GM19023 (cell line): ENCODE measurements at regions not wholly inside any gene's neighbourhood (a gene's known extent, or its start where the extent isn't known, plus 50 kb on each side); places are given as distances from the start of the nearest gene placed in this dataset.

Source experiments
- ATAC-seq: cut with Tn5 transposase; IDR thresholded peaks from one replicate; pipeline ENCODE4 v1.9.1; 2021; ENCODE audit warnings: mild to moderate bottlenecking, moderate library complexity; ENCODE audit not compliant: unreplicated experiment

- no peak for ATAC-seq
Observed at GRCh38 chr15:36313736-36314280, 265.6 kb upstream of the CDIN1 start.

DNA sequence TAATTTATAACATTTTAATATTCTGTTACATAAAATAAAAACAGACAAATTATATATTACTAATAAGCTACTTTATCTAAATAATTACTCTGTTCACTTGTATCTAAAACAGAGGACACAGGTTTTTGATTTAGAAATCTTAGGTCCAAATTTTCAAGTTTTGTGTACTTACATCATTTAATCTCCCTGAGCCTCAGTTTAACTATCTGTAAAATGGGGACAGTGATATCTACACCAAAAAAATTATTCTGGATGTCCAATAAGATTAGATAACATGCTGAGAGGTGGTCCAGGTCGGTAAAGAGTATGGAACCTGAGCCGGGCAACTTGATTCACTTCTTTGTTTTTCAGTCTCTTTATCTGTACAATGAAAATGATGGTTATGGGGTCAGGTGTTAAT, 263.8 kb upstream of the CDIN1 start:
- ATAC-seq, result no peak

DNA sequence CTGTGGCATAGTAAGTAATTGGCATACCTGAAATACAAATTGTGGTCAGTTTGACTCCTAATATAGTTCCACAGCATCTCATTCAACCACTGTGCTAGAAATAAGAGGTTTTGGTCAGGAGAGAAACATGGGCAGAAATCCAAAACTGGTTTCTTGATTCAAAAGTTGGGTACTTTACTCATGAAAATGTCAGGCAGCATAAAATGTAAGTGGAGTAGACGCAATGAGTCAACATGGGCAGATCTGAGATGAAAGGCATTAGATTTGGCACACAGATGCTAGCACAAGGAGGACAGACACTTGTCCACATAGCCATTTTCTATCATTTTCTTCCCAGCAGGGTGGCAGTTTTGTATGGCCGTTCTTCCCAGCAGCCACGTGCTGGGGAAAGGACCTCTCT, 255.8 kb upstream of the CDIN1 start:
- no peak for ATAC-seq

GRCh38 chr15:36325206-36325605, 254.2 kb upstream of the CDIN1 start:
- no peak for ATAC-seq

GRCh38 chr15:36329592-36329991, 249.8 kb upstream of the CDIN1 start:
- ATAC-seq, result no peak

- no peak for ATAC-seq
Observed at GRCh38 chr15:36330598-36330997, 248.8 kb upstream of the CDIN1 start.

DNA sequence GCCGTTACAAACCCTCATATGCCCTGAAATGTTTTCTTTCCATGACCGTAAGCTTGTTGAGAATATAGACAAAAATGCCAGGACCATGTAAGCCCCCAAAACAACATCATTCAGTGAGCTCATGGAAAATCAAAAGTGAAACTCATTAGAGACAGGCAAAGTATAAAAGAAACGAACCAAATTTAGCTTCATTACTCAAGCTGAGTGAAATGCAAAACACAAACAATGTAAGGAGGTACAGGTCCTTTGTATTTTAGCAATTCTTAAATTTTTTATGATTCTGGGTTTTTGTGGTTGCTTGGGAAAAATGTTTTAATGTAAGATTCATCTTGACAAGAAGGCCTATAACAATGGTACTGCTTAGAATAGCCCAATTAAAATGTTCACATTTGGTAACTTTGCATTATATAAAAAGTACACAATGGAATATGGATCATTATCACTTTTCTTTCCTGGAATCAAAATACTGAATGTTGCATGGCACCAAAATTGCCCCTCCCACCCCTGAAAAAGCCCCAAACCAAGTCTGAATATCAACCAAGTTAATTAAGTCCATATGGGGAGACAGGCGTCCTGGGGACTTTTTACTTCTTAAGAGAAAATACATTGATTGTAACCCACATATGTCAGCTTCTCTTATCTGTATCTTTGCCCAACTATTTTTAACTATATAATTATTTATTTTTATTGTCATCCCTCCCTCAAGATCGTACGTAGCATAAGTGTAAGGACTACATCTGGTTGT, 247.7 kb upstream of the CDIN1 start:
- ATAC-seq, result no peak

GRCh38 chr15:36332301-36332700, 247.1 kb upstream of the CDIN1 start:
- ATAC-seq, result no peak

- no peak for ATAC-seq
Observed at GRCh38 chr15:36332896-36333295, 246.5 kb upstream of the CDIN1 start.

- ATAC-seq, result no peak
Observed at GRCh38 chr15:36334059-36334458, 245.4 kb upstream of the CDIN1 start.

DNA sequence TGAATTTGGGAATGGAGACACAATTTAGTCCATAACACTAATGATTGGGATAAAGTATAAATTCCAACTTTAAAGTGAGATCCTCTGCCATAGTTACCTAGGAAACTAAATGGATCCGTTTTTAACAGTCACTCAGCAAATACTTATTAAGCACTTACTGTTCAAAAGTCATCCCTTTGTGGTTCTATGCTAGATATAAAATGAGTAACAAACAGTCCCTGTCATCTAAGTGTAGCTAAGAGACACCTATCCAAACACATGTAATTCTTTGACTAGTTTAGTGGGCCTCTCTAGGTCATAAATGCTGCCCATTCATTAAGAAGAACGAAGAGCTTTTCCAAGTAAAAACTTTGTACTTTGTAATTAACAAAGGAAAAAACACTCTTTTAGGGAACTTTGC, 244.2 kb upstream of the CDIN1 start:
- ATAC-seq, result no peak

GRCh38 chr15:36335659-36336058, 243.8 kb upstream of the CDIN1 start:
- no peak for ATAC-seq

GRCh38 chr15:36344887-36345286, 234.5 kb upstream of the CDIN1 start:
- ATAC-seq, result no peak

DNA sequence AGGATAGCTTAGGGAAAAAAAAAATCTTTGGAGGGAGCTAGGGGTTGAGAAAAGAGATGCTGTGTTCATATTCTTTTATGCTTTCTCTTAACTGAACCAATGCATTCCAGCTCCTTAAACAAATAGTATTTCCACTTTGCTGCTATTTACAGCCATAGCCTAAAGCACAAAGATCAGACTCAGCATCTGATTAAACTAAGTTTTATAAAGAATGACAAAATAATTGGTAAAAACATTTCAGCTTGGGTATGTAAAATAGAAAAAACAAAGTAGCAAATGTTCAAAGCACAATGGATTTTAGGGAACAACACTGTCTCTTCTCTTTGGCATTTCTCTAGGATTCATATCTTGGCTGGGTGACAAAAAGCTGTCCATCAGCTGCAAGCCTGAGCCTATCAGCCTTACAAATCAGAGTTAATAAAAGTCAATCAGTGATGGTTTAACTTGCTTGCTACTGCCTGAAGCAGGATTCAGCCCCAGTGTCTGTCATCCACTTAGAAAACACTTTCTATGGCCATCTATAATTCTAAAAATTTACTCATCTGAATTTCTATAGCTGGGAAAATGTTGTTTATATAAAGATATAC, 232.1 kb upstream of the CDIN1 start:
- ATAC-seq, result no peak

GRCh38 chr15:36356466-36356865, 223.0 kb upstream of the CDIN1 start:
- no peak for ATAC-seq

GRCh38 chr15:36356978-36357601, 222.3 kb upstream of the CDIN1 start:
- no peak for ATAC-seq

DNA sequence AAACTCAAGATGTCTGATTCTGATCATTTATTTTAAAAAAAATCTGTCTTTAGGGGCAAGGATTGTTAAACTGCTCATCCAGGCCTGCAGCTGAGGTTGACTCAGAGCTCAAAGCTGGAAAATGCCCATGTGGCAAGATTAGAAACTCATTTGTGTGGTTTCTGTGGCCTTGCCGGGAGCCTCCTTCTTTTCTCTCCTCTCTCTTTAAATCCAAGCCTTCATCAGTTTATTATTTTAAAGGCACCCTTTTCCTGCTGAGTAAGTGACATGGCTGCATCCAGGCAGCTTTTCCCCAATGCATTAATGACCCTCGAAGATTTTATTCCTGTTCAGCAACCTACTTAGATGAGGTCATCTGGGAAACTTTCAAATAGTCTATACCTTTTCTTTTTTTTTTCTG, 221.3 kb upstream of the CDIN1 start:
- ATAC-seq, result no peak

DNA sequence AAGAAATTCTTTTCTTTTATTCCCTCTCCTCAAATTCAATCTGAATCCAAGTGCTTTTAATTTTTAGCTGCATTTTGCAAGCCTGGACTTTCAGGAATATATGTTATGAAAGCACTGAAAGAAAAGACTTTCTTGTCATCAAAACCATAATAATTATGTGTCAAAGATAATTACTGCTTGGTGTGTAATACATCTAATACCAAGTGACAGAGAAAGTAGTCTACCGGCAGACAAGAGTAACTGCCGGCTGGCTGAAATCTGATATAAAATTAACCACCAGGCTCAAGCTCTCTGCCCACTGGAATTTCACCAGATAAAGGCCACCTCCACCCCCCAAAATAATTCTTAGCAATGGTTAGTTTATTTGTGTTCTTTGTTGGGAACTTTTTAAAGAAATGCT, 220.9 kb upstream of the CDIN1 start:
- ATAC-seq, result no peak

GRCh38 chr15:36359286-36359685, 220.1 kb upstream of the CDIN1 start:
- ATAC-seq, result no peak

DNA sequence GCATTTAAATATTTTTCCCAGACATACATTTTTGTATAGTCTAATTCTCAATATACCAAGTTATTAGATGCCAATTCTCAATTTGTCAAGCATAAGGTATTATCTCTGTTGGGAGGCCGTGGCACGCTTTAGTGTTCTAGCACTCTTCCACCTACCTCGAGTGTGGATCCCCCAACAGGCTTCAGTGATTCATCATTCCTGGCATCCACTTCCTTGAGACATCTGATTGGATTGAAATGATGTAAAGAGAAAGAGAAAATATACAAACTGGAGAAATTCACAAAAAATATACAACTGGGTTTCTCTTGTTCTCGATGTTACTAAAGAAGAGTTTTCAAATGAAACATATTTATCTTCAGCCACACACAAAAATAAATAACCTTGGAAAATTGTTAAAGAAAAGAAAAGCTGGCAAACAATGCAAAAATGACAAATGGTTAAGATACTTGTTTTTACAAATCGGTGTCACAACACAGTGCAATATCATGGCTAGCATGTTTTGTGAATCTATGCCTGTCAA, 218.0 kb upstream of the CDIN1 start:
- no peak for ATAC-seq

DNA sequence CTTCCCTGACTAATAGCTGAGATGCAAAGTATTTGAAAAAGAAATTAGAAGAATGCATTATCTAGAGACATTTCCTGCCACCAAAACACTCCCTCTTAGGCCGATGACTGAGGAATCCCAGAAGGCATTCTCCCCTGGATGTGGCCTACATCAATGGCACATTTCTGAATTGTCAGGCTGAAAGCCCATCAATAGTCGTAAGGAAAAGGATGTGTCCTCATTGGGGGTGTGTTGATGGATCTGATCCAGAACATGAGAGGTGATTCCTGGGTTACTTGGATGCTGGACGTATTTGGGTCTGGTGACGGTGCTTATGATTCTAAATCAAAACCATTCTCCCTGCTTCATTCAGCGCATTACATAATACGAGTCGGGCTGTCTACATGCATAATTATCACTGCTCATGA, 216.9 kb upstream of the CDIN1 start:
- ATAC-seq, result no peak

- no peak for ATAC-seq
Observed at GRCh38 chr15:36363335-36363734, 216.1 kb upstream of the CDIN1 start.
